WI38 (cell line): ENCODE measurements at regions not wholly inside any gene's neighbourhood (a gene's known extent, or its start where the extent isn't known, plus 50 kb on each side); places are given as distances from the start of the nearest gene placed in this dataset.

Experiments used
- H3K4me3 ChIP-seq: 2 replicates; pipeline ENCODE4 v1.5.1; 2011; ENCODE audit warnings: low read depth, mild to moderate bottlenecking, control low read depth, low read length
- CTCF ChIP-seq: IDR thresholded peaks from 2 replicates; pipeline ENCODE4 v1.5.1; 2012; ENCODE audit warnings: low read depth, mild to moderate bottlenecking, control low read depth, low read length

GRCh38 chr9:103904242-103904641 is 189.9 kb upstream of the SMC2 start:
- no peak for TF ChIP-seq CTCF

GRCh38 chr9:103913899-103914298 is 180.2 kb upstream of the SMC2 start:
- H3K4me3 ChIP-seq = no peak overlapping the region
- no peak for TF ChIP-seq CTCF

More at GRCh38 chr9:103904242-103904641, 189.9 kb upstream of the SMC2 start:
- no peak overlapping the region for H3K4me3 ChIP-seq

- TF ChIP-seq CTCF = no peak
- no peak overlapping the region for H3K4me3 ChIP-seq
These were observed 174.4 kb upstream of the SMC2 start for GRCh38 chr9:103919605-103920209.

- no peak for TF ChIP-seq CTCF
- H3K4me3 ChIP-seq = no peak overlapping the region
These were observed 165.7 kb upstream of the SMC2 start for GRCh38 chr9:103928442-103928841.

- TF ChIP-seq CTCF = no peak
- H3K4me3 ChIP-seq = no peak overlapping the region
These were observed 153.0 kb upstream of the SMC2 start for GRCh38 chr9:103941104-103941503.

GRCh38 chr9:103942200-103942599 is 151.9 kb upstream of the SMC2 start:
- TF ChIP-seq CTCF = no peak
- no peak overlapping the region for H3K4me3 ChIP-seq

- TF ChIP-seq CTCF = no peak
These were observed 151.5 kb upstream of the SMC2 start for GRCh38 chr9:103942651-103943050.

More at GRCh38 chr9:103942651-103943050, 151.5 kb upstream of the SMC2 start:
- H3K4me3 ChIP-seq = no peak overlapping the region
